ENCODE measurements at regions not wholly inside any gene's neighbourhood (a gene's known extent, or its start where the extent isn't known, plus 50 kb on each side); places are given as distances from the start of the nearest gene placed in this dataset.
"Not testable (repeated sequence)": the region's sequence is repeated elsewhere in the genome, so short reads cannot be mapped to it uniquely, and the experiment has no call there.

GRCh38 chr18:75977081-75977480 is 518.0 kb downstream of the ZNF516 start:
- no peak for DNase-seq (ENCODE audit: low read depth)
- no peak for TF ChIP-seq CTCF (IDR thresholded peaks at IDR 0.05; ENCODE audit: control insufficient read depth, extremely low read depth, insufficient read depth)
- no peak overlapping the region for H3K4me3 ChIP-seq (ENCODE audit: low read depth, low read length)

- no peak for TF ChIP-seq CTCF (IDR thresholded peaks at IDR 0.05; ENCODE audit: control insufficient read depth, extremely low read depth, insufficient read depth)
- DNase-seq (ENCODE audit: low read depth) = no peak
- no peak overlapping the region for H3K4me3 ChIP-seq (ENCODE audit: low read depth, low read length)
Measured at GRCh38 chr18:75970212-75970611, 524.8 kb downstream of the ZNF516 start.

- no peak for TF ChIP-seq CTCF (IDR thresholded peaks at IDR 0.05; ENCODE audit: control insufficient read depth, extremely low read depth, insufficient read depth)
- DNase-seq (ENCODE audit: low read depth) = no peak
- H3K4me3 ChIP-seq (ENCODE audit: low read depth, low read length) = no peak overlapping the region
Measured at GRCh38 chr18:75966431-75966830, 528.6 kb downstream of the ZNF516 start.

- DNase-seq (ENCODE audit: low read depth) = no peak
- no peak overlapping the region for H3K4me3 ChIP-seq (ENCODE audit: low read depth, low read length)
Measured at GRCh38 chr18:75962036-75962572, 532.9 kb downstream of the ZNF516 start.

GRCh38 chr18:75960356-75960755 is 532.9 kb upstream of the SMIM21 start:
- H3K4me3 ChIP-seq (ENCODE audit: low read depth, low read length); DNase-seq (ENCODE audit: low read depth): not testable (repeated sequence)

More at GRCh38 chr18:75962036-75962572, 532.9 kb downstream of the ZNF516 start:
- TF ChIP-seq CTCF (IDR thresholded peaks at IDR 0.05; ENCODE audit: control insufficient read depth, extremely low read depth, insufficient read depth) = no peak

- no peak for TF ChIP-seq CTCF (IDR thresholded peaks at IDR 0.05; ENCODE audit: control insufficient read depth, extremely low read depth, insufficient read depth)
- DNase-seq (ENCODE audit: low read depth) = no peak
- H3K4me3 ChIP-seq (ENCODE audit: low read depth, low read length) = no peak overlapping the region
Measured at GRCh38 chr18:75959150-75959549, 531.6 kb upstream of the SMIM21 start.

GRCh38 chr18:75958683-75959082 is 531.2 kb upstream of the SMIM21 start:
- DNase-seq (ENCODE audit: low read depth) = no peak
- no peak overlapping the region for H3K4me3 ChIP-seq (ENCODE audit: low read depth, low read length)
- no peak for TF ChIP-seq CTCF (IDR thresholded peaks at IDR 0.05; ENCODE audit: control insufficient read depth, extremely low read depth, insufficient read depth)
